ENCODE measurements at regions not wholly inside any gene's neighbourhood (a gene's known extent, or its start where the extent isn't known, plus 50 kb on each side); places are given as distances from the start of the nearest gene placed in this dataset.

- no peak overlapping the region for H3K27ac ChIP-seq (ENCODE audit: low read length)
- no peaks in the 10 kb centered on the region for H4K20me1 ChIP-seq (ENCODE audit: insufficient read depth, low read length)
- no peak overlapping the region for H3K4me2 ChIP-seq (ENCODE audit: low read depth, low read length)
- peaks cover 63% of the 10 kb centered on the region for H3K4me1 ChIP-seq (ENCODE audit: low read length)
- H2AFZ ChIP-seq (ENCODE audit: low read length), result no peak overlapping the region
- no peaks in the 10 kb centered on the region for H3K9me2 ChIP-seq (replicated peaks; ENCODE audit: insufficient read depth, low read length)
- peaks cover 40% of the 10 kb centered on the region for H3F3A ChIP-seq (ENCODE audit: insufficient read depth, low read length)
- H3K4me3 ChIP-seq (ENCODE audit: low read length), result no peak overlapping the region
- H3K79me2 ChIP-seq (ENCODE audit: low read length), result no peaks in the 10 kb centered on the region
- TF ChIP-seq EZH2 (optimal IDR thresholded peaks at IDR 0.05; ENCODE audit: low read depth, low read length), result no peak
- no peak for TF ChIP-seq EZH2phosphoT487 (IDR thresholded peaks at IDR 0.05; ENCODE audit: low read length)
- no peak for TF ChIP-seq CTCF (IDR thresholded peaks at IDR 0.05; ENCODE audit: low read length)
- no peak for DNase-seq
- no peak overlapping the region for H3K9ac ChIP-seq (ENCODE audit: low read length)
- H3K9me3 ChIP-seq (replicated peaks; ENCODE audit: insufficient read depth, low read length), result no peaks in the 10 kb centered on the region
- no peaks in the 10 kb centered on the region for H3K36me3 ChIP-seq (replicated peaks; ENCODE audit: insufficient read depth, low read length)
- H3K27me3 ChIP-seq (replicated peaks; ENCODE audit: insufficient read depth, low read length), result no peaks in the 10 kb centered on the region
Measured at GRCh38 chr2:64211276-64211921, 67.2 kb upstream of the PELI1 start.

- H4K20me1 ChIP-seq (ENCODE audit: insufficient read depth, low read length), result no peaks in the 10 kb centered on the region
- no peak overlapping the region for H2AFZ ChIP-seq (ENCODE audit: low read length)
- H3K36me3 ChIP-seq (replicated peaks; ENCODE audit: insufficient read depth, low read length), result no peaks in the 10 kb centered on the region
- no peaks in the 10 kb centered on the region for H3K27me3 ChIP-seq (replicated peaks; ENCODE audit: insufficient read depth, low read length)
- H3K9me2 ChIP-seq (replicated peaks; ENCODE audit: insufficient read depth, low read length), result no peaks in the 10 kb centered on the region
- peaks cover 54% of the 10 kb centered on the region for H3K4me1 ChIP-seq (ENCODE audit: low read length)
- no peak overlapping the region for H3K4me3 ChIP-seq (ENCODE audit: low read length)
- no peaks in the 10 kb centered on the region for H3K79me2 ChIP-seq (ENCODE audit: low read length)
- peaks cover 37% of the 10 kb centered on the region for H3F3A ChIP-seq (ENCODE audit: insufficient read depth, low read length)
- DNase-seq, result peak; percentile 44
- H3K4me2 ChIP-seq (ENCODE audit: low read depth, low read length), result peak overlapping the region; percentile 93; the same call in 1 of the 2 replicates
- H3K27ac ChIP-seq (ENCODE audit: low read length), result peak overlapping the region; percentile 98; the same call in 1 of the 2 replicates
- TF ChIP-seq EZH2 (optimal IDR thresholded peaks at IDR 0.05; ENCODE audit: low read depth, low read length) (no peak), EZH2phosphoT487 (IDR thresholded peaks at IDR 0.05; ENCODE audit: low read length) (no peak), CTCF (IDR thresholded peaks at IDR 0.05; ENCODE audit: low read length) (no peak)
- no peaks in the 10 kb centered on the region for H3K9me3 ChIP-seq (replicated peaks; ENCODE audit: insufficient read depth, low read length)
- peak overlapping the region; percentile 87; the same call in 1 of the 2 replicates for H3K9ac ChIP-seq (ENCODE audit: low read length)
Measured at GRCh38 chr2:64212346-64212745, 68.1 kb upstream of the PELI1 start.

GRCh38 chr2:64212801-64213321 lies 68.6 kb upstream of the PELI1 start:
- H3K79me2 ChIP-seq (ENCODE audit: low read length), result no peaks in the 10 kb centered on the region
- no peaks in the 10 kb centered on the region for H3K27me3 ChIP-seq (replicated peaks; ENCODE audit: insufficient read depth, low read length)
- TF ChIP-seq CTCF (IDR thresholded peaks at IDR 0.05; ENCODE audit: low read length), result no peak
- TF ChIP-seq EZH2phosphoT487 (IDR thresholded peaks at IDR 0.05; ENCODE audit: low read length), result no peak
- TF ChIP-seq EZH2 (optimal IDR thresholded peaks at IDR 0.05; ENCODE audit: low read depth, low read length), result no peak
- H3K27ac ChIP-seq (ENCODE audit: low read length), result peak overlapping the region; percentile 98
- peak overlapping the region; percentile 42 for H2AFZ ChIP-seq (ENCODE audit: low read length)
- DNase-seq, result peak; percentile 18
- no peaks in the 10 kb centered on the region for H3K36me3 ChIP-seq (replicated peaks; ENCODE audit: insufficient read depth, low read length)
- H3K9me2 ChIP-seq (replicated peaks; ENCODE audit: insufficient read depth, low read length), result no peaks in the 10 kb centered on the region
- H3K9ac ChIP-seq (ENCODE audit: low read length), result peak overlapping the region; percentile 87
- no peaks in the 10 kb centered on the region for H3K9me3 ChIP-seq (replicated peaks; ENCODE audit: insufficient read depth, low read length)
- H3K4me1 ChIP-seq (ENCODE audit: low read length), result peaks cover 51% of the 10 kb centered on the region
- H3F3A ChIP-seq (ENCODE audit: insufficient read depth, low read length), result peaks cover 33% of the 10 kb centered on the region
- peak overlapping the region; percentile 93 for H3K4me2 ChIP-seq (ENCODE audit: low read depth, low read length)
- no peaks in the 10 kb centered on the region for H4K20me1 ChIP-seq (ENCODE audit: insufficient read depth, low read length)
- peak overlapping the region; percentile 57 for H3K4me3 ChIP-seq (ENCODE audit: low read length)
